HG03520 (cell line): ENCODE measurements at regions not wholly inside any gene's neighbourhood (a gene's known extent, or its start where the extent isn't known, plus 50 kb on each side); places are given as distances from the start of the nearest gene placed in this dataset.

Experiments used
- ATAC-seq: cut with Tn5 transposase; IDR thresholded peaks from one replicate; pipeline ENCODE4 v1.9.1; 2021; ENCODE audit warnings: mild to moderate bottlenecking, moderate library complexity; ENCODE audit not compliant: unreplicated experiment

- no peak for ATAC-seq
Observed at GRCh38 chrX:51437521-51437920, 58.9 kb downstream of the NUDT11 start.

- no peak for ATAC-seq
Observed at GRCh38 chrX:51435101-51435500, 61.3 kb downstream of the NUDT11 start.

- ATAC-seq, result no peak
Observed at GRCh38 chrX:51421972-51422597, 74.3 kb downstream of the NUDT11 start.

GRCh38 chrX:51420610-51421009, 75.8 kb downstream of the NUDT11 start:
- peak; percentile 51 for ATAC-seq

- ATAC-seq, result no peak
Observed at GRCh38 chrX:51408462-51408861, 75.8 kb downstream of the NUDT10 start.

- no peak for ATAC-seq
Observed at GRCh38 chrX:51407520-51408409, 75.1 kb downstream of the NUDT10 start.

- ATAC-seq, result no peak
Observed at GRCh38 chrX:51406688-51407519, 74.3 kb downstream of the NUDT10 start.

- ATAC-seq, result no peak
Observed at GRCh38 chrX:51404445-51404844, 71.8 kb downstream of the NUDT10 start.

- no peak for ATAC-seq
Observed at GRCh38 chrX:51395810-51396728, 63.4 kb downstream of the NUDT10 start.

- no peak for ATAC-seq
Observed at GRCh38 chrX:51395480-51395809, 62.8 kb downstream of the NUDT10 start.
